WTC11 (cell line): ENCODE measurements at regions not wholly inside any gene's neighbourhood (a gene's known extent, or its start where the extent isn't known, plus 50 kb on each side); places are given as distances from the start of the nearest gene placed in this dataset.

Experiments
- CTCF ChIP-seq: fragments of 200-600 bp; IDR thresholded peaks from 2 replicates; pipeline ENCODE4 v1.8.0; 2022; ENCODE audit warnings: antibody characterized with exemption
- E2F4 ChIP-seq: sonication (generic); formaldehyde crosslinking; IDR thresholded peaks from 2 replicates; pipeline ENCODE4 v1.8.1; 2022; ENCODE audit warnings: low read depth, mild to moderate bottlenecking, moderate library complexity, missing genetic modification reagents, borderline replicate concordance
- JUN ChIP-seq: sonication (generic); formaldehyde crosslinking; IDR thresholded peaks from 2 replicates; pipeline ENCODE4 v1.8.0; 2023; ENCODE audit warnings: mild to moderate bottlenecking, missing genetic modification reagents
- NFYB ChIP-seq: sonication (generic); formaldehyde crosslinking; conservative IDR thresholded peaks from 2 replicates; pipeline ENCODE4 v1.8.0; 2022; ENCODE audit warnings: low read depth, missing genetic modification reagents
- RELA ChIP-seq: sonication (generic); formaldehyde crosslinking; IDR thresholded peaks from 2 replicates; pipeline ENCODE4 v1.8.1; 2022; ENCODE audit warnings: missing genetic modification reagents, mild to moderate bottlenecking, borderline replicate concordance

GRCh38 chr18:28766721-28767120 lies 589.8 kb upstream of the CDH2 start:
- TF ChIP-seq RELA (CRISPR knock-in tag) (no peak), CTCF (no peak), JUN (no peak), NFYB (CRISPR knock-in tag) (no peak), E2F4 (CRISPR knock-in tag) (no peak)
